GM23248 (cell line): ENCODE measurements at regions not wholly inside any gene's neighbourhood (a gene's known extent, or its start where the extent isn't known, plus 50 kb on each side); places are given as distances from the start of the nearest gene placed in this dataset.

Experiments
- DNase-seq: peaks from one replicate; pipeline ENCODE4 v3.0.0-alpha.2; 2015
- H2AFZ ChIP-seq: fragments of 200-600 bp; sonication (generic); 2 replicates; pipeline ENCODE4 v1.6.1; 2016; ENCODE audit warnings: antibody characterized with exemption
- H3F3A ChIP-seq: fragments of 200-600 bp; sonication (generic); 2 replicates; pipeline ENCODE4 v1.6.1; 2016; ENCODE audit warnings: mild to moderate bottlenecking, antibody characterized with exemption, mixed run types; ENCODE audit not compliant: insufficient read depth
- H3K27ac ChIP-seq: fragments of 200-600 bp; sonication (generic); 2 replicates; pipeline ENCODE4 v1.5.1; 2016; ENCODE audit warnings: mild to moderate bottlenecking
- H3K27me3 ChIP-seq: fragments of 200-600 bp; sonication (generic); replicated peaks from 2 replicates; pipeline ENCODE4 v1.6.1; 2016; ENCODE audit warnings: mild to moderate bottlenecking; ENCODE audit not compliant: insufficient read depth
- H3K36me3 ChIP-seq: fragments of 200-600 bp; sonication (generic); 2 replicates; pipeline ENCODE4 v1.6.1; 2016; ENCODE audit warnings: low read depth, mild to moderate bottlenecking
- H3K4me1 ChIP-seq: fragments of 200-600 bp; sonication (generic); 2 replicates; pipeline ENCODE4 v1.6.1; 2016; ENCODE audit warnings: mild to moderate bottlenecking; ENCODE audit not compliant: insufficient read depth
- H3K4me2 ChIP-seq: fragments of 200-600 bp; sonication (generic); one replicate; pipeline ENCODE4 v1.6.1; 2016; ENCODE audit warnings: mild to moderate bottlenecking; ENCODE audit not compliant: unreplicated experiment
- H3K4me3 ChIP-seq: fragments of 200-600 bp; sonication (generic); 2 replicates; pipeline ENCODE4 v1.5.1; 2016; ENCODE audit warnings: mild to moderate bottlenecking
- H3K79me2 ChIP-seq: fragments of 200-600 bp; sonication (generic); 2 replicates; pipeline ENCODE4 v1.6.1; 2016; ENCODE audit warnings: mild to moderate bottlenecking; ENCODE audit not compliant: insufficient read depth
- H3K9ac ChIP-seq: fragments of 200-600 bp; sonication (generic); 2 replicates; pipeline ENCODE4 v1.6.1; 2016; ENCODE audit warnings: mild to moderate bottlenecking
- H3K9me2 ChIP-seq: fragments of 200-600 bp; sonication (generic); 2 replicates; pipeline ENCODE4 v1.6.1; 2016; ENCODE audit warnings: mixed run types, mild to moderate bottlenecking, moderate library complexity; ENCODE audit not compliant: insufficient read depth
- H3K9me3 ChIP-seq: fragments of 200-600 bp; sonication (generic); one replicate; pipeline ENCODE4 v1.6.1; 2017; ENCODE audit warnings: low read depth
- H4K20me1 ChIP-seq: fragments of 200-600 bp; sonication (generic); 2 replicates; pipeline ENCODE4 v1.6.0; 2016; ENCODE audit not compliant: insufficient read depth
- EZH2 ChIP-seq: fragments of 200-600 bp; sonication (generic); IDR thresholded peaks from 2 replicates; pipeline ENCODE4 v1.6.1; 2018; ENCODE audit warnings: antibody characterized with exemption, mild to moderate bottlenecking; ENCODE audit not compliant: insufficient read depth, poor library complexity, severe bottlenecking
- EZH2phosphoT487 ChIP-seq: fragments of 200-600 bp; sonication (generic); IDR thresholded peaks from 2 replicates; pipeline ENCODE4 v1.6.1; 2018; ENCODE audit warnings: antibody characterized with exemption, moderate library complexity, mild to moderate bottlenecking, low read depth; ENCODE audit not compliant: insufficient read depth
- WGBS, 2 experiments: methylation state at CpG; one replicate each; pipeline ENCODE4 v1.1.6; 2015 to 2017; ENCODE audit warnings: low lambda C conversion rate in 2 of 2, low coverage in 1 of 2; ENCODE audit errors: missing lambda C conversion rate in 2 of 2; 5-methylcytosine and 5-hydroxymethylcytosine counted together
- in situ Hi-C: fragments of 300-500 bp; cut with MboI; formaldehyde crosslinking; loops from 2 replicates; pipeline ENCODE4 v1.15.0; 2020

DNA sequence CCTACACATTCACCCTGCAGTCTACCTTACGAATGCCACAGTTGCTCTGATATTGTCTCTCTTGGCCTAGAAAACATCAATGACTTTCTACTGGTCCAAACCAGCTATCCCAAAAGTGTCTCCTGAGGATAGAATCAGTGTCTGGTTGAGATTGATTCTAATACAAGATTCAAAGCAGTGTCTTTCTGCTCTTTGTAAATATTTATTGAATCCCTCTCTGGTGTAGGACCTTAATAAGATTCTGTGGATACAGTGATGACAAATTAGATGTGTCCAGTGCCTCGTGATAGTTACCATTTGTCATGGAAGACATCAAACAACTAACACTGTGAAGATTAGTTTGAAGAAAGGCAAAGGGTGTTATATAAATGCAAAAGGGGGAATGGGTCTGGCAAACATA is 380.7 kb upstream of the TRIB2 start:
- 77 to 88% methylated on average over 2 of the region's 2 CpGs for WGBS, 2 experiments
- H3K36me3 ChIP-seq: no peaks in the 10 kb centered on the region
- no peaks in the 10 kb centered on the region for H3K9me3 ChIP-seq
- H3K4me1 ChIP-seq: peaks cover 12% of the 10 kb centered on the region
- 0 out of 2 replicates have a peak, but pooled peaks cover 2% of the 10 kb centered on the region for H3K27me3 ChIP-seq
- H3K79me2 ChIP-seq: no peaks in the 10 kb centered on the region
- no peaks in the 10 kb centered on the region for H4K20me1 ChIP-seq
- H3K9ac ChIP-seq: no peak overlapping the region
- no peaks in the 10 kb centered on the region for H3F3A ChIP-seq
- DNase-seq: no peak
- no peak overlapping the region for H3K4me3 ChIP-seq
- in situ Hi-C loops: no loop called here
- no peak overlapping the region for H2AFZ ChIP-seq
- TF ChIP-seq EZH2phosphoT487: no peak
- TF ChIP-seq EZH2: no peak
- peaks cover 5% of the 10 kb centered on the region; the same call in 1 of the 2 replicates for H3K9me2 ChIP-seq
- no peak overlapping the region for H3K4me2 ChIP-seq
- no peak overlapping the region for H3K27ac ChIP-seq

DNA sequence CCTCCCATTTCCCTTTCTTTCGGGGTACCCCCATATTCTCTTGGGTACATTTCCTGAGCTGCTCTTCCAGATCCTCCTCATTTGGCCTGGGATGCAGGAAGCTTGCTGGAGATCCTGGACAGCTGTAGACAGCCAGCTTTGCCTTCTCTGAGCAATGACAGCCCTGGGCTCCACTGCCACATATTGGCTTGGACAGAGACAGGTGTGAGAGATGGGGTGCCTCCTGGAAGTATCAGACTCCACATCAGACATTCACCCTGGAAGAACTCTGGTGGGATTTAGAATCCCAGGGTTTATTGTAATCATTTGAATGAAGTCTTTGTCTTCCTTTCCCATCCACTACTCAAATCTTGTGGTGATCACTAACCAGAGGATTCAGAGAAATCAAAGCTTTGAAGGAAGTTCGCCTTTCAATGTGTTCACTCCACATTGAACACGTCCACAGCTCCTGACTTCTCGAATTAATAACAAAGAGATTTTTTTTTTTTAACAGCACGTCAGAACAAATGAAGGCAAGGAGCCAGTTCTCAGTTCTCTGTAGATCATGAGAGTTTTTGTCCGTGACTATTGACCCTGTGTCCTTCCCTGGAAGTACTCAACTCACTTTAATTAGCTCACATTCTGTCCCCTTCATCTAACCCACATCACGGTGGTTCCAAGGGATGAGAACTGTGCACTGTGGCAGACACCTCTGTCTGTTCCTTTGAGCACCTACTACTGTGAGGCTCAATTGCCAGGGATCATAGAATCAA is 377.6 kb upstream of the TRIB2 start:
- Histone ChIP-seq H3K4me3 (no peak overlapping the region), H2AFZ (no peak overlapping the region), H4K20me1 (no peaks in the 10 kb centered on the region), H3K36me3 (no peaks in the 10 kb centered on the region), H3K4me1 (peaks cover 12% of the 10 kb centered on the region), H3K27ac (no peak overlapping the region), H3K9ac (no peak overlapping the region), H3K4me2 (no peak overlapping the region), H3K79me2 (no peaks in the 10 kb centered on the region), H3K9me3 (no peaks in the 10 kb centered on the region), H3K27me3 (0 out of 2 replicates have a peak, but pooled peaks cover 2% of the 10 kb centered on the region), H3F3A (no peaks in the 10 kb centered on the region), H3K9me2 (no peaks in the 10 kb centered on the region)
- TF ChIP-seq EZH2: no peak
- no peak for TF ChIP-seq EZH2phosphoT487
- in situ Hi-C loops: no loop called here
- no peak for DNase-seq
- 71 to 72% methylated on average over 7 of the region's 7 CpGs for WGBS, 2 experiments

GRCh38 chr2:12340164-12340563 is 376.6 kb upstream of the TRIB2 start:
- H3K27me3 ChIP-seq: 0 out of 2 replicates have a peak, but pooled peaks cover 2% of the 10 kb centered on the region
- TF ChIP-seq EZH2phosphoT487: no peak

DNA sequence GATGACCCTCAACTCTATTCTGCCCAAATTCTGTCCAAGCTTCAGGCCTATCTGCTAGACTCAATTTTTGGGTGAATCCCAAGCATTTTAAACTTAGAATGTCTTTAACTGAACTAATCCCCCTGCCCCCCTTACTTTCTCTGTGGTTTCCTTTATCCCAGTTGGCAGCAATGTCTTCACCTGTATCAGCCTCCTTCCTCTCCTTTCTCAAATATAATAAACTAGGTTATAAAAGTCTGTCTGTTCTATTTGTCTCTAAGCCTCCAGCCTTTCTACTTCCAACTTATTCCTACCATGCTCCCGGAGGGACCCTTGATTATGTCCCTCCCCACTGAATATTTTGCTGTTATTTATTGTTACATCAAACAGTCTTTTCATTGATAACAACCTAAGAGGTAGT is 375.5 kb upstream of the TRIB2 start:
- no peaks in the 10 kb centered on the region for H3K79me2 ChIP-seq
- no peak for DNase-seq
- in situ Hi-C loops: no loop called here
- 84 to 98% methylated on average over 1 of the region's 1 CpG for WGBS, 2 experiments
- no peaks in the 10 kb centered on the region for H3K27me3 ChIP-seq
- no peaks in the 10 kb centered on the region for H3K9me2 ChIP-seq
- peaks cover 12% of the 10 kb centered on the region for H3K4me1 ChIP-seq
- H2AFZ ChIP-seq: no peak overlapping the region
- H3K27ac ChIP-seq: no peak overlapping the region
- no peak overlapping the region for H3K4me2 ChIP-seq
- no peaks in the 10 kb centered on the region for H4K20me1 ChIP-seq
- no peaks in the 10 kb centered on the region for H3K36me3 ChIP-seq
- no peak overlapping the region for H3K9ac ChIP-seq
- TF ChIP-seq EZH2: no peak
- TF ChIP-seq EZH2phosphoT487: no peak
- no peak overlapping the region for H3K4me3 ChIP-seq
- H3K9me3 ChIP-seq: no peaks in the 10 kb centered on the region
- no peaks in the 10 kb centered on the region for H3F3A ChIP-seq

More at GRCh38 chr2:12340164-12340563, 376.6 kb upstream of the TRIB2 start:
- no peaks in the 10 kb centered on the region for H3K9me2 ChIP-seq
- peaks cover 12% of the 10 kb centered on the region for H3K4me1 ChIP-seq
- no peaks in the 10 kb centered on the region for H3K9me3 ChIP-seq
- peak overlapping the region; percentile 8; the same call in 1 of the 2 replicates for H2AFZ ChIP-seq
- no peaks in the 10 kb centered on the region for H3K79me2 ChIP-seq
- H4K20me1 ChIP-seq: no peaks in the 10 kb centered on the region
- no peaks in the 10 kb centered on the region for H3F3A ChIP-seq
- no peak overlapping the region for H3K27ac ChIP-seq
- in situ Hi-C loops: no loop called here
- WGBS, 2 experiments: 22% methylated on average over 4 of the region's 4 CpGs
- no peaks in the 10 kb centered on the region for H3K36me3 ChIP-seq
- peak; percentile 79 for DNase-seq
- H3K4me3 ChIP-seq: no peak overlapping the region
- H3K4me2 ChIP-seq: no peak overlapping the region
- no peak overlapping the region for H3K9ac ChIP-seq
